SK-N-SH treated with all-trans-retinoic acid at 6 μM for 48 hours (cell line): ENCODE measurements at regions not wholly inside any gene's neighbourhood (a gene's known extent, or its start where the extent isn't known, plus 50 kb on each side); places are given as distances from the start of the nearest gene placed in this dataset.

ENCODE experiments used
- SNAI2 ChIP-seq: fragments of 250-450 bp; sonication (Bioruptor Pico); IDR thresholded peaks from 2 replicates; pipeline ENCODE4 v1.5.0; 2020; ENCODE audit warnings: mild to moderate bottlenecking, moderate library complexity
- TCF4 ChIP-seq: fragments of 250-450 bp; sonication (Bioruptor Pico); IDR thresholded peaks from 2 replicates; pipeline ENCODE4 v1.8.0; 2021; ENCODE audit warnings: mild to moderate bottlenecking, moderate library complexity, borderline replicate concordance
- ZFP3 ChIP-seq: fragments of 250-450 bp; sonication (Bioruptor Pico); IDR thresholded peaks from 2 replicates; pipeline ENCODE4 v1.5.0; 2020; ENCODE audit warnings: mild to moderate bottlenecking, moderate library complexity

GRCh38 chr7:47678641-47679380 is 96.9 kb upstream of the TNS3 start:
- TF ChIP-seq SNAI2 (CRISPR knock-in tag) = no peak
- TF ChIP-seq TCF4 = no peak
- no peak for TF ChIP-seq ZFP3 (CRISPR knock-in tag)
